IMR-90 (cell line): ENCODE measurements at regions not wholly inside any gene's neighbourhood (a gene's known extent, or its start where the extent isn't known, plus 50 kb on each side); places are given as distances from the start of the nearest gene placed in this dataset.

Experiments used
- ATAC-seq: fragments of 200-7000 bp; cut with Tn5 transposase; 2 replicates; pipeline ENCODE4 v1.9.1; 2020; ENCODE audit warnings: low read depth, mild to moderate bottlenecking, moderate library complexity
- BruUV-seq: library from RNA; stranded (reverse); fragments of 400-500 nt; replicated peaks from 2 replicates; lab custom pipeline; 2021; lab: Mats Ljungman, UMichigan
- CTCF ChIA-PET: fragments of 300-600 bp; formaldehyde crosslinking; extraction: SDS; loops from one replicate; lab custom pipeline; 2021; ENCODE audit warnings: antibody characterized with exemption; lab: Yijun Ruan, JAX
- POLR2A ChIA-PET: fragments of 300-600 bp; sonication (Branson Sonifier 250); formaldehyde crosslinking; loops from one replicate; lab custom pipeline; 2022; ENCODE audit warnings: antibody characterized with exemption; ENCODE audit not compliant: unreplicated experiment; lab: Charles Lee
- DNase-seq: peaks from one replicate; pipeline ENCODE4 v3.0.0; 2013
- H2AFZ ChIP-seq: replicated peaks from 2 replicates; pipeline ENCODE3; 2013; ENCODE audit warnings: low read length, mild to moderate bottlenecking; ENCODE audit not compliant: poor library complexity
- H2AK5ac ChIP-seq: 2 replicates; pipeline ENCODE4 v1.6.1; 2013; ENCODE audit warnings: low read depth, low read length, inconsistent platforms
- H2AK9ac ChIP-seq: replicated peaks from 2 replicates; pipeline ENCODE3; 2013; ENCODE audit warnings: mild to moderate bottlenecking, low read depth, low read length, moderate library complexity; ENCODE audit not compliant: poor library complexity
- H2BK120ac ChIP-seq: 2 replicates; pipeline ENCODE4 v1.6.1; 2013; ENCODE audit warnings: low read depth, low read length, inconsistent platforms
- H2BK15ac ChIP-seq: 3 replicates; pipeline ENCODE4 v1.6.1; 2013; ENCODE audit warnings: low read depth, low read length, inconsistent platforms
- H2BK20ac ChIP-seq: 2 replicates; pipeline ENCODE4 v1.6.1; 2013; ENCODE audit warnings: low read depth, mild to moderate bottlenecking, inconsistent platforms, low read length, moderate library complexity
- H2BK5ac ChIP-seq: 2 replicates; pipeline ENCODE4 v1.6.1; 2013; ENCODE audit warnings: mild to moderate bottlenecking, low read depth, low read length, inconsistent platforms; ENCODE audit not compliant: poor library complexity, severe bottlenecking
- H3K14ac ChIP-seq: replicated peaks from 2 replicates; pipeline ENCODE4 v1.6.1; 2013; ENCODE audit warnings: low read depth, low read length, inconsistent platforms
- H3K18ac ChIP-seq: 2 replicates; pipeline ENCODE4 v1.6.1; 2013; ENCODE audit warnings: low read depth, low read length, control low read depth
- H3K23ac ChIP-seq: 2 replicates; pipeline ENCODE4 v1.6.1; 2013; ENCODE audit warnings: low read depth, low read length, inconsistent platforms
- H3K27ac ChIP-seq: 2 replicates; pipeline ENCODE4 v1.5.1; 2013; ENCODE audit warnings: mild to moderate bottlenecking, control low read depth, low read length; ENCODE audit not compliant: insufficient read depth
- H3K27me3 ChIP-seq: 2 replicates; pipeline ENCODE4 v1.6.1; 2013; ENCODE audit warnings: low read length; ENCODE audit not compliant: control insufficient read depth, insufficient read depth
- H3K36me3 ChIP-seq: 2 replicates; pipeline ENCODE4 v1.6.1; 2013; ENCODE audit warnings: low read length, mixed read lengths; ENCODE audit not compliant: control insufficient read depth, insufficient read depth
- H3K4ac ChIP-seq: 2 replicates; pipeline ENCODE4 v1.6.1; 2013; ENCODE audit warnings: low read depth, low read length, inconsistent platforms
- H3K4me1 ChIP-seq: 2 replicates; pipeline ENCODE4 v1.6.1; 2013; ENCODE audit warnings: low read length, mixed read lengths; ENCODE audit not compliant: control insufficient read depth, insufficient read depth
- H3K4me2 ChIP-seq: 2 replicates; pipeline ENCODE4 v1.6.1; 2013; ENCODE audit warnings: low read depth, mild to moderate bottlenecking, control low read depth, low read length, moderate library complexity
- H3K4me3 ChIP-seq: 2 replicates; pipeline ENCODE4 v1.5.1; 2013; ENCODE audit warnings: low read depth, mild to moderate bottlenecking, control low read depth, low read length, moderate library complexity; ENCODE audit not compliant: insufficient read depth
- H3K56ac ChIP-seq: 2 replicates; pipeline ENCODE4 v1.6.1; 2013; ENCODE audit warnings: low read length, inconsistent platforms; ENCODE audit not compliant: insufficient read depth; ENCODE audit errors: extremely low read depth
- H3K79me1 ChIP-seq, 2 experiments: 2 replicates each; pipeline ENCODE4 v1.6.1; 2013; ENCODE audit warnings: low read length in 2 of 2, inconsistent platforms in 1 of 2, low read depth in 1 of 2
- H3K9ac ChIP-seq: 2 replicates; pipeline ENCODE4 v1.6.1; 2013; ENCODE audit warnings: low read depth, low read length, control low read depth
- H3K9me1 ChIP-seq: 2 replicates; pipeline ENCODE4 v1.6.1; 2013; ENCODE audit warnings: low read length, inconsistent platforms; ENCODE audit not compliant: insufficient read depth
- H3K9me3 ChIP-seq: 2 replicates; pipeline ENCODE4 v1.6.1; 2013; ENCODE audit warnings: low read length; ENCODE audit not compliant: control insufficient read depth, insufficient read depth
- H4K20me1 ChIP-seq: 2 replicates; pipeline ENCODE4 v1.6.1; 2013; ENCODE audit warnings: low read length, inconsistent platforms; ENCODE audit not compliant: insufficient read depth
- H4K5ac ChIP-seq: 2 replicates; pipeline ENCODE4 v1.6.1; 2013; ENCODE audit warnings: mild to moderate bottlenecking, low read depth, low read length, control low read depth
- H4K8ac ChIP-seq, 2 experiments: 2 replicates each; pipeline ENCODE4 v1.6.1; 2013; ENCODE audit warnings: low read depth in 2 of 2, low read length in 2 of 2, control low read depth in 1 of 2, inconsistent platforms in 1 of 2
- H4K91ac ChIP-seq: 2 replicates; pipeline ENCODE4 v1.6.1; 2013; ENCODE audit warnings: low read depth, low read length, inconsistent platforms; ENCODE audit not compliant: insufficient read depth
- BHLHE40 ChIP-seq: fragments of 150-350 bp; IDR thresholded peaks from 2 replicates; pipeline ENCODE4 v1.6.1; 2016; ENCODE audit warnings: mild to moderate bottlenecking, low read depth, low read length
- CEBPB ChIP-seq: IDR thresholded peaks from 2 replicates; pipeline ENCODE4 v1.6.1; 2012; ENCODE audit warnings: low read depth, low read length, improper control_type of control experiment
- CHD1 ChIP-seq: IDR thresholded peaks from 2 replicates; pipeline ENCODE4 v1.6.1; 2012; ENCODE audit warnings: low read depth, low read length, improper control_type of control experiment
- FOS ChIP-seq: fragments of 150-350 bp; IDR thresholded peaks from 2 replicates; pipeline ENCODE4 v1.6.1; 2016; ENCODE audit warnings: low read depth, low read length
- MAFK ChIP-seq: IDR thresholded peaks from 2 replicates; pipeline ENCODE4 v1.6.1; 2012; ENCODE audit warnings: low read depth, low read length, improper control_type of control experiment
- MAZ ChIP-seq: IDR thresholded peaks from 2 replicates; pipeline ENCODE4 v1.6.1; 2012; ENCODE audit warnings: low read depth, mild to moderate bottlenecking, low read length, improper control_type of control experiment, moderate library complexity, borderline replicate concordance
- POLR2A ChIP-seq: IDR thresholded peaks from 2 replicates; pipeline ENCODE4 v1.6.1; 2012; ENCODE audit warnings: mild to moderate bottlenecking, low read depth, low read length
- RAD21 ChIP-seq: IDR thresholded peaks from 2 replicates; pipeline ENCODE4 v1.6.1; 2012; ENCODE audit warnings: low read length, improper control_type of control experiment
- RCOR1 ChIP-seq: IDR thresholded peaks from 2 replicates; pipeline ENCODE4 v1.6.1; 2012; ENCODE audit warnings: mild to moderate bottlenecking, low read length, improper control_type of control experiment; ENCODE audit not compliant: insufficient replicate concordance
- SMC3 ChIP-seq: fragments of 150-350 bp; IDR thresholded peaks from 2 replicates; pipeline ENCODE4 v1.6.1; 2016; ENCODE audit warnings: low read depth, mild to moderate bottlenecking, antibody characterized with exemption, low read length, moderate library complexity
- WGBS, 2 experiments: methylation state at CpG; one replicate each; pipeline versions ENCODE4 v1.1.5 to v1.1.7; 2013; ENCODE audit warnings: missing lambda C conversion rate in 2 of 2; ENCODE audit not compliant: insufficient read length in 1 of 2; ENCODE audit errors: extremely low coverage in 2 of 2; 5-methylcytosine and 5-hydroxymethylcytosine counted together
- dilution Hi-C: fragments of 300-500 bp; cut with HindIII; formaldehyde crosslinking; loops from one replicate; pipeline ENCODE4 v1.14.3; 2018; ENCODE audit warnings: low sequenced_read_pairs; ENCODE audit not compliant: unreplicated experiment
- in situ Hi-C: fragments of 300-500 bp; cut with MboI; formaldehyde crosslinking; loops from 3 replicates; pipeline ENCODE4 v1.14.3; 2019; ENCODE audit warnings: low sequenced_read_pairs, inconsistent platforms, mixed read lengths
- intact Hi-C: fragments of 100-400 bp; cut with micrococcal nuclease; formaldehyde crosslinking; loops from 2 replicates; pipeline ENCODE4 v1.10.0; 2022
- TF ChIP-seq, protein P1 (sequence below): conservative IDR thresholded peaks from 2 replicates; pipeline ENCODE4 v1.5.1; 2012; ENCODE audit warnings: mild to moderate bottlenecking, low read depth, low read length, improper control_type of control experiment
- TF ChIP-seq, protein P2 (sequence below): fragments of 150-350 bp; IDR thresholded peaks from 2 replicates; pipeline ENCODE4 v1.6.1; 2017; ENCODE audit warnings: mild to moderate bottlenecking, antibody characterized with exemption, low read length, low read depth
- TF ChIP-seq, protein P3 (sequence below): fragments of 150-350 bp; IDR thresholded peaks from 2 replicates; pipeline ENCODE4 v1.6.1; 2016; ENCODE audit warnings: low read depth, mild to moderate bottlenecking, low read length, moderate library complexity, borderline replicate concordance

DNA sequence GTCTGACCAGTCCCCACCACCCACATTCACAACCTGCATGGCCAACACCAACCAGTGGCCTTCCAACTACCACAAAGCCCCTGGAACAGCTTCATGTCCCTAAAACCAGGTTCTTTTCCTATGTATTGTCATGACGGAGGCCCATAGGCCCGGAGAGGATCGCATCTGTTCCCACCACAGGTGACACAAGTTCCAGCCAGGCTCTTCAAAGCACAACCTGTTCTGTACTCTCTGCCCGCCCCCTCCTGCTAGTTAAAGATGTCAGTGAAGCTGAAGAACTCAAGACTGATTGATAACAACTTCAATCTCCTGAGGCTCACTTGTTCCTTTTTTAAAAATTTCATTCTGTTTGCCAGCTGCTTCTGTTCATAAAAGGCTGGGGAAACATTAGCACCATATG is 121.1 kb upstream of the GUCY1A2 start:
- Histone ChIP-seq H3K23ac (no peak overlapping the region), H2BK15ac (no peak overlapping the region), H2AFZ (no peak overlapping the region), H3K18ac (no peak overlapping the region), H3K56ac (no peak overlapping the region), H4K91ac (no peak overlapping the region), H3K27me3 (no peaks in the 10 kb centered on the region), H2BK5ac (no peak overlapping the region), H3K9me3 (peaks cover 5% of the 10 kb centered on the region; the same call in 1 of the 2 replicates), H2AK9ac (no peak overlapping the region), H3K4ac (no peak overlapping the region), H3K27ac (no peak overlapping the region), H3K4me3 (no peak overlapping the region), H4K8ac (no peak overlapping the region), H4K5ac (no peak overlapping the region), H3K36me3 (no peaks in the 10 kb centered on the region), H4K20me1 (no peaks in the 10 kb centered on the region), H3K9me1 (no peaks in the 10 kb centered on the region), H2AK5ac (no peak overlapping the region), H2BK20ac (no peak overlapping the region), H3K9ac (no peak overlapping the region), H2BK120ac (no peak overlapping the region), H3K79me1 (no peaks in the 10 kb centered on the region), H3K4me2 (no peak overlapping the region), H3K4me1 (no peaks in the 10 kb centered on the region), H3K14ac (no peak overlapping the region)
- no TSS peak for BruUV-seq
- dilution Hi-C loops, result no loop called here
- DNase-seq, result no peak
- CTCF ChIA-PET, result interaction anchor here (0.6 kb wide), 1 partner anchor 91 kb away, joined by 3 read pairs; no protein-coding TSS in a partner anchor
- no peak for ATAC-seq
- intact Hi-C loops, result no loop called here
- in situ Hi-C loops, result no loop called here
- TF ChIP-seq RAD21 (no peak), CHD1 (no peak), FOS (no peak), BHLHE40 (no peak), RCOR1 (no peak), POLR2A (no peak), SMC3 (no peak), CEBPB (no peak), MAFK (no peak), MAZ (no peak)
- TF ChIP-seq, protein P1, sequence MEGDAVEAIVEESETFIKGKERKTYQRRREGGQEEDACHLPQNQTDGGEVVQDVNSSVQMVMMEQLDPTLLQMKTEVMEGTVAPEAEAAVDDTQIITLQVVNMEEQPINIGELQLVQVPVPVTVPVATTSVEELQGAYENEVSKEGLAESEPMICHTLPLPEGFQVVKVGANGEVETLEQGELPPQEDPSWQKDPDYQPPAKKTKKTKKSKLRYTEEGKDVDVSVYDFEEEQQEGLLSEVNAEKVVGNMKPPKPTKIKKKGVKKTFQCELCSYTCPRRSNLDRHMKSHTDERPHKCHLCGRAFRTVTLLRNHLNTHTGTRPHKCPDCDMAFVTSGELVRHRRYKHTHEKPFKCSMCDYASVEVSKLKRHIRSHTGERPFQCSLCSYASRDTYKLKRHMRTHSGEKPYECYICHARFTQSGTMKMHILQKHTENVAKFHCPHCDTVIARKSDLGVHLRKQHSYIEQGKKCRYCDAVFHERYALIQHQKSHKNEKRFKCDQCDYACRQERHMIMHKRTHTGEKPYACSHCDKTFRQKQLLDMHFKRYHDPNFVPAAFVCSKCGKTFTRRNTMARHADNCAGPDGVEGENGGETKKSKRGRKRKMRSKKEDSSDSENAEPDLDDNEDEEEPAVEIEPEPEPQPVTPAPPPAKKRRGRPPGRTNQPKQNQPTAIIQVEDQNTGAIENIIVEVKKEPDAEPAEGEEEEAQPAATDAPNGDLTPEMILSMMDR, result no peak
- TF ChIP-seq, protein P2, sequence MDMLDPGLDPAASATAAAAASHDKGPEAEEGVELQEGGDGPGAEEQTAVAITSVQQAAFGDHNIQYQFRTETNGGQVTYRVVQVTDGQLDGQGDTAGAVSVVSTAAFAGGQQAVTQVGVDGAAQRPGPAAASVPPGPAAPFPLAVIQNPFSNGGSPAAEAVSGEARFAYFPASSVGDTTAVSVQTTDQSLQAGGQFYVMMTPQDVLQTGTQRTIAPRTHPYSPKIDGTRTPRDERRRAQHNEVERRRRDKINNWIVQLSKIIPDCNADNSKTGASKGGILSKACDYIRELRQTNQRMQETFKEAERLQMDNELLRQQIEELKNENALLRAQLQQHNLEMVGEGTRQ, result no peak
- TF ChIP-seq, protein P3, sequence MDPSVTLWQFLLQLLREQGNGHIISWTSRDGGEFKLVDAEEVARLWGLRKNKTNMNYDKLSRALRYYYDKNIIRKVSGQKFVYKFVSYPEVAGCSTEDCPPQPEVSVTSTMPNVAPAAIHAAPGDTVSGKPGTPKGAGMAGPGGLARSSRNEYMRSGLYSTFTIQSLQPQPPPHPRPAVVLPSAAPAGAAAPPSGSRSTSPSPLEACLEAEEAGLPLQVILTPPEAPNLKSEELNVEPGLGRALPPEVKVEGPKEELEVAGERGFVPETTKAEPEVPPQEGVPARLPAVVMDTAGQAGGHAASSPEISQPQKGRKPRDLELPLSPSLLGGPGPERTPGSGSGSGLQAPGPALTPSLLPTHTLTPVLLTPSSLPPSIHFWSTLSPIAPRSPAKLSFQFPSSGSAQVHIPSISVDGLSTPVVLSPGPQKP, result no peak
- no CpG with 5 or more reads among the region's 4 CpGs for WGBS, 2 experiments
- POLR2A ChIA-PET, result no interaction called here
